Neural progenitor cell (in vitro differentiated cells): ENCODE measurements at regions not wholly inside any gene's neighbourhood (a gene's known extent, or its start where the extent isn't known, plus 50 kb on each side); places are given as distances from the start of the nearest gene placed in this dataset.
A peak's percentile ranks its signal among the peaks of the same experiment; 100 is the strongest.

Experiments
- EZH2 ChIP-seq: fragments of 200-600 bp; sonication (generic); IDR thresholded peaks from 2 replicates; pipeline ENCODE4 v1.6.1; 2017; ENCODE audit warnings: antibody characterized with exemption, mild to moderate bottlenecking, moderate library complexity
- TF ChIP-seq, protein P1 (sequence below): fragments of 200-600 bp; sonication (generic); IDR thresholded peaks from 2 replicates; pipeline ENCODE4 v1.5.1; 2017; ENCODE audit warnings: antibody characterized with exemption, mild to moderate bottlenecking

DNA sequence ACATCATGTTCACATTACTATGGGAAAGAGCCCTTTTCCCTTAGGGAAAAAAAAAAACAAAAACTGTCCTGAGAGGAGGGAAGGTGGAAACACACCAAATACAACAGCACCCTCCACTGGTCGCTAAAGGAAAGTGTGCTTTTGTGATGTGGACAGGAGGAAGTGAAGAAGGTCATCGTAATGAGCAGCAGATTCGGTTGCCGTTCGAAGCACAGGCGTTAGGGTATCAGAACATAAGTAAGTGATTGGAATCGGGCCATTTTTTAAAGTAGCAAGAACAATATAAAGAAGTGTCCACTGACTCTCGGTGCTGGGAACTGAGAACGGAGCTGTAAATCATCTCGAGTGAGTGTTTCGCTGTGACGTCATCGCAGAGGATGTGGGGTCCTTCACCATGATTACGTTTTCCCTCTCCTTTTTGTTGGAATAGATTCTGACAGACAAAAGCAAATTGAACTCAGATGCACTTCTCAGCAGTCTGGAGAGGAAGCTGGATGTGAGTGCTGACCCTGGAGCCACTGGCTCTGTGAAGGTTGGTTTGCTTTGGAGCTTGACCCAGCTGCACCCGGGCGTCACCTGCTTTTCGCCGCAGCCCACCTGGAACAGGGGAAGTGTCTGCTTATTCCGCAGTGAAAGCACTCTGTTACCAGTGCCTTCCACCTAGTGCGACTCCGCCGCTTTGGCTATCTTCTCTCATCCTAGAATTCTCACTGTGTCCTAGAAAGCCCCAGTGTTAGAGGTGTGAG is 203.6 kb upstream of the GMDS start:
- TF ChIP-seq, protein P1, sequence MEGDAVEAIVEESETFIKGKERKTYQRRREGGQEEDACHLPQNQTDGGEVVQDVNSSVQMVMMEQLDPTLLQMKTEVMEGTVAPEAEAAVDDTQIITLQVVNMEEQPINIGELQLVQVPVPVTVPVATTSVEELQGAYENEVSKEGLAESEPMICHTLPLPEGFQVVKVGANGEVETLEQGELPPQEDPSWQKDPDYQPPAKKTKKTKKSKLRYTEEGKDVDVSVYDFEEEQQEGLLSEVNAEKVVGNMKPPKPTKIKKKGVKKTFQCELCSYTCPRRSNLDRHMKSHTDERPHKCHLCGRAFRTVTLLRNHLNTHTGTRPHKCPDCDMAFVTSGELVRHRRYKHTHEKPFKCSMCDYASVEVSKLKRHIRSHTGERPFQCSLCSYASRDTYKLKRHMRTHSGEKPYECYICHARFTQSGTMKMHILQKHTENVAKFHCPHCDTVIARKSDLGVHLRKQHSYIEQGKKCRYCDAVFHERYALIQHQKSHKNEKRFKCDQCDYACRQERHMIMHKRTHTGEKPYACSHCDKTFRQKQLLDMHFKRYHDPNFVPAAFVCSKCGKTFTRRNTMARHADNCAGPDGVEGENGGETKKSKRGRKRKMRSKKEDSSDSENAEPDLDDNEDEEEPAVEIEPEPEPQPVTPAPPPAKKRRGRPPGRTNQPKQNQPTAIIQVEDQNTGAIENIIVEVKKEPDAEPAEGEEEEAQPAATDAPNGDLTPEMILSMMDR, result peak; percentile 87
- TF ChIP-seq EZH2, result peak; percentile 12
